Middle frontal gyrus (tissue), 1 donor: ENCODE measurements at regions not wholly inside any gene's neighbourhood (a gene's known extent, or its start where the extent isn't known, plus 50 kb on each side); places are given as distances from the start of the nearest gene placed in this dataset.

Experiments used
- DNase-seq: peaks from one replicate; pipeline ENCODE4 v3.0.0-alpha.2; 2015; ENCODE audit warnings: low spot score; ENCODE audit errors: extremely low spot score

DNA sequence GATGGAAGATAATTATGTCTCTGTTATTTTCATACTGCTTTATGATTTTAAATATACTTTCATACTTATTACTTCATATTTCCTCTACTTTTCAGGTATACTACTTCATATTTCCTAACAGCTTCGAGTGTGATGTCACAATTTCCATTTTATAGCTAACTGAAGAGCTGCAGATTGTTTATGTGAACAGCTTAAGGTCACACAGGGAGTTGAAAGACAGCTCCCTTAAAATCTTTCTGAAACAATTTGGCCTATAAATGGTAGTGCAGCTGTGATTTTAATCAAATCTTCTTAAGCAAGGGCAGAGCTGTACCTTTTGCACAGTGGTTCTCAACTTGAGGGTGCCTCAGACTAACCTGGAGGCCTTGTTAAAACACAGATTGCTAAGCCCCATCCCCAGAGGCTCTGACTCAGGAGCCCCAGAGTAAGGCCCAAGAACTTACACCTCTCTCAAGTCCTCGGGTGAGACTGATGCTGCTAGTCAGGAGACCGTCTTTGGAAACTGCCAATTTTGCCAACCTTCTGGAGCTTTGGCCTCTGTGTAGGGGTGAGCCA is 347.0 kb upstream of the HSF2 start:
- no peak for DNase-seq

DNA sequence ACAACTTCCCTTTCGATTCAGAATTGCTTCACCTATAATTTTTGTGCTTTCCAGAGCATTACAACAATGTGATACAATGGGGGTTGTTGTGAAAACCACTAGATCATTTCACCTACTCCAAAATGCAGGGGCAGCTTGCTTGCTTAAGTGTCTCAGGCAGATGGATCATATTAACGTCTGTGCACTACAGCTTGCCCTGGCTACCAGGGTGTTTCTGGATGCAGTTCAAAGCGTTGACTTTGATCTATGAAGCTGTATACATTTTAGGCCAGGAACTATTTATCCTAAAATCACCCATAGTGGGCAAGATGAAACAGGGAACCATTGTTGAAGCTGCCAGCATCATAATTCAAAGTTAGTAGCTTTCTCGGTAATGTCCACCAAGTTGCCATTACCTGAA is 339.5 kb upstream of the HSF2 start:
- no peak for DNase-seq

DNA sequence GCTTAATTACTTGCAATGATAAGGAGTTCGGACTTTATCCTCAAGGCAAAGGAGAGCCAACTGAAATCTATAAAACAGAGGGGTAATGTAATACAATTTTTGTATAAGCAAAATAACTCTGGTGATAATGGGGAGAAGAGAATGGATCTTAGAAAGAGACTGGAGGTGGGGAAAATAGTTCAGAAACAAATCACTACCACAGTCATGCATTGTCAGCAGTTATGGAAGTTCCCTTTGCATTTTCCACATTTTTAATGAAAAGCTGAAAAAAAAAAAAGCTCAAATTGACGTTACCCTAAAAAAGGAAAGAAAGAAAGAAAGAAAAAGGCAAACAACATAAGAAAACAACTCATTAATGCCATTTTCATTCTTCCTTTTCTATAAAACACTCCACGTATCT is 337.6 kb upstream of the HSF2 start:
- DNase-seq = no peak

DNA sequence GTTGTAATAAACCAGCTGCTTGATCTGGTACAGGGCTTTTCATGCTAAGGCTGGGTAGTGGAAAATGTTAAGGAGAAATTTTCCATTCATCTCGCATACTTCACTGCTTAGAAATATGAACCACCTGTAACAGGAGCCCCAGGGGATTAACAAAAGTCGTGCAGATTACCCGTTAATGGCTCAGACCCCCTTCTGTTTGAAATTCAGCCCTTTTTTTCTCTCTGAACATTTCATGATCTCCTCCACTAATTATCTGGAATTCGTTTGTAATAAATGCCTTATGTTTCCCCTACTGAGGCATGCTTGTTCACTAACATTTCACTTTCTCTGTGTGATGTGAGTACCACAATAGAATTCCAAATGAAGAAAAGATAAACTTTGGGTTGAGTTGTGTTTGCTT is 336.4 kb upstream of the HSF2 start:
- no peak for DNase-seq

DNA sequence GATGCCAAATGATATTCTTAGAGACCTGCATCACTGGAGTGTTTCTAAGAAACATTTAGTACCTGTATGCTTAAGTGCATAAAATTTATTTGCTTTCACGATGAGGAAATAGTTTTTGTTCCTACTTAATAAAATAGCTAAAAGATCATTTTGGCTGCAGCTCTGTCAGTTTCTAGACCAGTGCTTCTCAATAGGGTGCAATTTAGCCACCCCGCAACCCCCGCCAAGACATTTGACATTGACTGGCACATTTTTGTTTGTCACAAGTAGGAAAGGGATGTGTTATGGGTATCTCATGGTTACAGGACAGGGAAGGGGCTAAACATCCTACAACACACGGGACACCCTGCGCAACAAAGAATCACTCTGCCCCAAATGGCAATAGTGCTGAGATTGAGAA is 335.7 kb upstream of the HSF2 start:
- DNase-seq = no peak

DNA sequence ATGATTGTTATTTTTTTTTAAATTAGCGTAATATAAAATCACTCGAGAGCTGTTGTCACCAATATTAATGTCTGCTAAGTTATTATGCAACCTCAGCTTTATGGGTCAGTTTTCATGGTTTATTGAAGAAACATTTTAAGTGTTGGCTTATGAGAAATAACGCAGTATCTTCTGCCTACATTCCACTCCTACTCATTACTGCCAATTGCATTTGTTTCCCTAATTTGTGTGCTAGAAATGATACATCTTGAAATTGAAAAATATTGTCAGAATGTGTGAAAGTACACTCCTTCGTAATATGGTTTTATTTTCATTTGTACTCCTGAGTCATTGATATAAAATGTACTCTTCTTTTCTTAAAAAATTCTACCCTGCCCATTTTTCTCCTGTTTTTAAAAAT is 333.3 kb upstream of the HSF2 start:
- no peak for DNase-seq

DNA sequence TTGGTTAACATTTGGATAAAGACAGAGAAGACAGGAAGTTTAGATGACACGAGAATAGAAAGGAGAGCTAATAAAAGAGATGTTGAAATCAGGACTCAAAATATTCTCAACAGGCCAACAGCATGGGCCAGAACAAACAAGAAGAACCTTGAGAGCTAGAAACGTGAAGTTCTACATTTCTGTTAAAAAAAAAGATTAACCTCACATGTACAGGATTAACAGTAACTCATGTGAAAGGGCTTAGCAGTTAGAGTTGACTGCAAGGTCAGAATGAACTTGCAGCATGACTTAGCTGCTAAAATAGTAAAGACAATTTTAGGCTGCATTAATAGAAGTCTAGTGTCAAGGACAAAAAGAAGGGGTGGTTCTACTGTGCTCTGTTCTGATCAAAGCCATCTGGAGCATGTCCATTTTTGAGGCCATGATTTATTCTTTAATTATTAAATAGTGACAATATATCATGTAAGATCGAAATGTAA is 331.1 kb upstream of the HSF2 start:
- DNase-seq = no peak

DNA sequence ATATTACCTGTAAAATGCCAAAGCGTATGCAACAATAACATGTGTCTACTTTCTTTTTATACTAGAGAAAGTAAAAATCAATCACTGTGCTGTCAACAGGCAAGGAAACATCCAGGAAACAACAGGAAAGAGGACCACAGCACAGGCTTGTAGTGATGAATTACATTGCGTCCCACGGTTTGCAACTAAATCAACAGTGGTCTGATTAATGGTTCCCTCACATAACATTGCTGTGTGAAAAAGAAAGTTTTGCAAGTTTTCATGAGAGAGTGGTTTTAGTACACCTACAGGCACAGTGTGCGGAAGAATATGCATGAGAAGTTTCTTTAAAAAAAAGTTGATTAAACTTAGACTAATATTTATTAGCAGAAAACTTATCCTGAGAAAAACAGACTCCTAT is 329.5 kb upstream of the HSF2 start:
- no peak for DNase-seq

DNA sequence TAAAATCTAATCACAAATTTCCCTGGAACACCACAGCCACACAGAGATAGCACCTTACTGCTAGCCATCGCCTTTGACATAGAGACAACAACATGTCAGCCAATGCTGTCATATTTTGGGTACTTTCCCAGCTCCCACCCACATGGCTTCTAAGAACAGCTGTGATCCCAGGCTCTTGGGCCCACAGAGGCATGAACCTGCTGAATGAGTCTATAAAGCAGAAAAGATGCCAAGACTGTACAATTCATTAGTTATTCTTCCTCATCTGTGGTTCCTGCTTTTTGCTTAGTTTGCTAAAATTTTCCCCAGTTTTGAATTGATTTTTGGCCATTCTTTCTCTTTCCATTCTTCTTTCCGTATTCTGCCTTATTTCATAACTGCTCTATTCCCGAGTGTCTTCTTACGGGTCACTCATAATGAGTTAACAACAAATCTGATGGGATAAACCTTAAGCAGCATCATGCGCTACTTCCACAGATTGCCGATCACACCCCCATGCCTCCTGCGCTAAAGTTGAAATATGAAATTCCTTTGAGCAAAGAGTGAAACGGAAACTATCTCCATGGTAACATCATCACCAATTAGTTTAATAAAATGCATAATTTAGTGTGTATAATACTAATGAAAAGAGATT is 327.3 kb upstream of the HSF2 start:
- no peak for DNase-seq

DNA sequence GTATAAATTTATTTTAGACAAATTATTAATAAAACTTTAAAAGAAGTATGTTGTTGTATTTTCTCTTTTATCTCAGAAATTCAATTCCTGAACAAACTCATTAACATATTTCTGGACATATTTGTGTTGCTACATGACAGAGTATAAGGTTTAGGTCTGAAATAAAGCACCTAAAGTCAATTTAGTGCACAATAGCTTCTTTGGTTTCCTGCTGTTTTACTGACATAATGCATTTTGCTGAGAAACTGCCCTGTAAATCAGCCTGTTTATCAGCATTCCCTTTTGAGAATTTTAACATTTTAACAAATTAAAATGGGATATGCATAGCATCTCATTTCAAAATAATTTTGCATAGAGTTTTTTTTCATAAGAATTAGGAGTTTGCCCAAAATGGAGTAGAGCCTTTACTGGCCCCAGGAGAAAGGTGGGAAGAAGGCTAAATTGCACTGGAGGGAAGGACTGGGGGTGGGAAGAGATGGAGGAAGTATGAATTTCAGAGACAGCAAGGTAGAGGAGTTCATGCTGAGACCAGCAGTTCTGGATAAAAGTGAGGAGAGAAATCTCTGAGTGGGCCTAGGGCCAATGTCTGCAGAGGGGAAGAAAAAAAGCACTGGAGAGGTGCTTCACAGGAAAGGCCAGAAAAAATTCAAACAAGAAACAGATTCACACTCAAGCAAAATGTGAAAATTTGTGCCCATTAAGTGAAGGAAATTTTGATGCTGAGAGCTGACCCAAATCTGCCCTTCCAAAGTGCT is 324.2 kb upstream of the HSF2 start:
- DNase-seq = no peak

DNA sequence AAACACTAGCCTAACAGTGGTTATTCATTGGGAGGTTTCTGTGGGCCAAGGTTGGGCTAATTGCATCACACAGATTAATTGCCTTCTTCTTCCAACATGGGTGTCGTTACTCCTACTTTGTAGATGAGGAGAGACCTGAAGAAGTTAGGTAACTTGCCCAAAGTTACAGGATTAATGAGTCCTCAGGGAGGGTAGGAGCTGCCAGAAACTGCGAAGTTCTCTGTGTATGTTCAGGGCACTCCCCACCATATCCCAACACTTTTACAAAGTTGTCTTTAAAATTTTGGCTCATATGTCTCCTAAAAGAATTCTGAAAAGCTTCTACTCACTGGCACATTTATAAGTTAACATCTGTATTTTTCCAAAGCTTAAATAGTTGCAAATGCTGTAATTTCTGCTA is 323.5 kb upstream of the HSF2 start:
- no peak for DNase-seq

DNA sequence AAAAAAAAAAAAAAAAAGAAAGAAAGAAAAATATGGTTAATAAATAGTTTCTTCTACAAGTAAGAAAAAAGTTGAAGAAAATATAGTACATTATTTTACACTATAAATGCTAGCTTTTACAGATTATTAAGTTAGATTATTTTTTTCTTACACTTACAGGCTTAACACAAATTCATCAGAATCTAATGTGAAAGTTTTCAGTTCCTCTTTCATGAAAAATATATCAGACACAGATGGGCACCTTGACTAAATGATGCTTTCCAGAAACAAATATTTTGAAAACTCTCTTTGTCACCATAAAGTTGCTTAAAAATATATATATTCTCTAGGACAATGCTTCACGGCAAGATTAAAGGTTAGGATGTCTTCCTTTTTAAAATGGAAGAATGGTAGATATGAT is 321.8 kb upstream of the HSF2 start:
- no peak for DNase-seq

DNA sequence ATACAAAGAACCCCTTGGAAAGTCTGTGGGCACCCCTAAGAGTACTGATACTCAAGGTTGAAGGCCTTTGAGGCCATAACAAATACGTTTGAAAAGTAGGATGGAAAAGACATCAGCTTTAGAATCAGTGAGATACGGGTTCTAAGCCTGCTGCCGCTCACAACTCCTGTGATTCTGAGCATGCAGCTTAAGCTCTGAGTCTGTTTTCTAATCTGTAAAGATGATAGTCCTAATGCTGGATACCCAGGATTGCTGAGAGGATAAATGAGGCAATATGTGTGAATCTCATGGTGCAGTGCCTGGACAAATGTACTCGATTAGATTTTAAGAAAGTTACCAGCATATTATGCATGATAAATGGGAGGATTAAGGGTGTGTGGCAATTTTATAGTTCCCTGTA is 321.0 kb upstream of the HSF2 start:
- DNase-seq = no peak

DNA sequence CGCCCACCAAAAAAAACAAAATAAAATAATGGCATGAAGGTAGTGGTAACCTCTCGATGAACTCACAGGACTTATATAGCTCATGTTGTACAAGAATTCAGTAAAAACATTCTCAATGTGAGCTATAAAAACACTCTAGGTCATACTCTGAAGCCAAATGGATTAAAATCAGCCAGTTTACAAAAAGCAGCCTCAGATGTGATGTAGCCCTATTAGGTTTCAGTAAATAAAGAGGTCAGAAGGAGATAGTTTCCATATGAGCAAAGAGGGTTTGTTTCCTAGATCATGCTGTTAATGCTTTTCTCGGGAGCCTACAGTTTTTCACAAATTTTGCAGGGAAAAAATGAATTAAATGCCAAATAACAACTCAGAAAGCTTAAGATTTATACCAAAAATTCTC is 319.5 kb upstream of the HSF2 start:
- DNase-seq = no peak

DNA sequence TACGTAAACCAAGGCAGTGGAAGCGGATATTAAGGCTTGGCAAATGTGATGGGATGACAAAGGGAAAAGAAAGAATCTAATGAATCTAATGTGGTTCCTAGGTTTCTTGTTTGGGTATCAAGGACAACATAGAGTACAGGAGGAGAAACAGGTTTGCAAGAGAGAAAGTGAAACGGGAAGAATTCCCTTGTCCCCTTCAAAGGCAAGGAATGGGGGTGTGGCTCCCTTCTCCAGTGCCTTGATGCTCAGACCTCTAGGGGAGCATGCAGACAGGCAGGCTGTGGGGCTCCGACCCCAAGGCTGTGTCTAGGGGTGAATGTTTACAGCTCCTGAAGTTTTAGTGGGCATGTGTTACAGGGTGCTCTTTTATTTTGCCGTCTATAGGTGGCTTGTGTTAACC is 317.5 kb upstream of the HSF2 start:
- DNase-seq = no peak

DNA sequence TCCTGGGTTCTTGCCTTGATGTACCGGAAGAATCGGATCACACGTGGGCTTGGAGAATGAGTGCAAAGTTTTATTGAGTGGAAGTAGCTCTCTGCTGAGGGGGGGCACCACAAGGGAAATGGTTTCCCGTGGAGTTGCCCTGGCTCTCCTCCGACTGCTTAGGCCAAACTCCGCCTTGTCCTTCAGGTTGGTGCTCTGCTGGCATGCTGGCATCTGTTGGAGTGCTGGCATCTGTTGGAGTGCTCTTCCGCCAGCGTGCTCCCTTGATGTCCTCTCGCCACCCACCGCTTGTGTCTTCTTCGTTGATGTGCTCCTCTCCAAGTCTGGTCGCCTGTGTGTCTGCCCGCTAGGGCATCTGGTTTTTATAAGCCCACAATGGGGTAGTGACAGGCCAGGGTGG is 317.1 kb upstream of the HSF2 start:
- DNase-seq = no peak

DNA sequence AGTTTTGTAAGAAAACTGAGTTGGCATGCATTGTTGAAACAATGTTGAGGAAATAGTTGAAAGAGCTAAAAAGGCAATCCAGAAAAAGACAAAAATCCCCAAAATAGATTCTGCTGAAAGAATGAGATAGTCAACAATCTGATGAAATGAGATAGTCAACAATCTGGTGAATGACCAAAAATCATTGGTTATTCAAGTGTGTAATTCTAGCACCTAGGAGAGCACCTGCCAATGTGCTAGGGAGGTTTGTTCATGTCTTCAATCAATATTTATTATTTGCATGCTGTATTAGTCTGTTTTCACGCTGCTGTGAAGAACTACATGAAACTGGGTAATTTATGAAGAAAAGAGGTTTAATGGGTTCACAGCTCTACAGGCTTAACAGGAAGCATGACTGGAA is 307.1 kb upstream of the HSF2 start:
- DNase-seq = no peak

DNA sequence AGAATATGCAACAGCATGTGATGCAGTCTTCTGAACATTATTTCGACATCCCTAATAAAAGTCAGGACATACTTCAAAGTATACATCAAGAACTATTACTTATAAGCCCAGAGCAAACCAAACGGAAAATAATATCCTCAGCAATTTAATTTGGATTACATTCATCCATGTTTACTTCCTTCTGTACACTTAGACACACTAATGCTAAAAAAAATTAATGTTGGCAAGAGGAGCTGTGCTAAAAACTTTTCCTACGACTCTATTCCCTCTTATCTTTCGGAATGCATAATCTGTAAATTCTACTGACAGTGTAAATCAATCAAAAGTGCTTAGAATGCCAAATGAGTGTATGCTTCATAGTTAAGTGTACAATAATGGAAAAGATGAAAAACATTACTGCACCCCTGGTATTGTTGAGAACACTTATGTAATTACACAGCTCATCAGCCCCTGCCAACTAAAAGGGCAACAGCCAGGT is 301.2 kb upstream of the HSF2 start:
- DNase-seq = no peak

DNA sequence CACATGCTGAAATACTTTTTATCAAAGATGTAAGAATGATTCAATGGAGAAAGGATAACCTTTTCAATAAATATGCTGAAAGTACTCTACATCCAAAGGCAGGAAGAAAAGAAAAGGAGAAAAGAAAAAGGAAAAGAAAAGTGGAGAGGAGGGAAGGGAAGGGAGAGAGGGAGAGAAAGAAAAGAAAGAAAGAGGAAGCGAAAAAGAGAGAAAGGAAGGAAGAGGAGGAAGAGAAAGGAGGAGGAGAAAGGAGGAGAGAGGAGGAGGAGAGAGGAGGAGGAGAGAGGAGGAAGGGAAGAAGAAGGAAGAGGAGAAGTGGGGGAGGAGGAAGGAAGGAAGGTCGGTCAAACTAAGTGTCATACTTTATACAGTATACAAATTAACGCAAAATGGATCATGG is 297.4 kb upstream of the HSF2 start:
- DNase-seq = no peak

DNA sequence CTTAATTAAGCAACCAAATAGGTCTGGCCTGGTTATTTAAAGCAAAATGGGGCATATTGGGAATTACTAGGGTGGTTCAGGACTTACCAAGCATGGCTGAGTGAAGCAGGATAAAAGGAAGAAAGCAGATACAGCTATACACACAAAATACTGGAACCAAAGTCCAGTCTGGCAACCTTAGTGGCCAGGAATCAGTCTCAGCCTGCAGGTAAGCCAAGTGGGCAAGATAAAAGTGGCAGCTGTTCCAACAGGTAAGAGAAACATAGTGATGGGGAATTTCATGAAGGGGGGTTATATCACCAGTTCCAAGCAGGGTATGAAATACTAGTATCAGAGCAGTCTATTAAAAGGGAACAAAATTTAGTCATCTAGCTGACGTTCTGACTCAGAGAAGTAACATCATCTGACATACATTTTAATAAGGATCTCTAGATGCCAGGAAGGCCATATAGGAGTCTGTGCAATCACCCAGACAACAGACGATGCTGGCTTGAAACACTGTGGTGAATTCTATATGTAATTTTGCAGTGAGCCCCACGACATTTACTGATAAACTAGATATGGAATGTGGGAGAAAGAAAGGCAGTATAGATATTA is 292.1 kb upstream of the HSF2 start:
- no peak for DNase-seq

DNA sequence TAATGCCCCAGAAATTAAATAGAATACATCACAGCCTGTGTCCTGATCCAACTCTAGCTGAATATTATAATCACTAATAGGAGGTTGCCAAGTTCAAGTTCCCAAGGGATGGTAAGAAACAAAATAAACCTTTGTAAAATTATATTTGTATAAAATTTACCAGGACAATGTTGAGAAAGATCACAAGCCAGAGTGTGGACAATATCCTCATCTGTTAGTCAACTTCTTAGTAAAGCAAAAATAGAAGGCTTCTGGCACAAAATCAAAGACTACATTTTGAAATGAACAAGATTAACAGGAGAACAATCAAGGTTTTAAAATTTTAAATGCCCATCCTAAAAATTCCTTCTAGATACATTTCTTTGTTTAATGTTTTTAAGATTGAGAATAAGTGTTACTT is 290.4 kb upstream of the HSF2 start:
- no peak for DNase-seq

DNA sequence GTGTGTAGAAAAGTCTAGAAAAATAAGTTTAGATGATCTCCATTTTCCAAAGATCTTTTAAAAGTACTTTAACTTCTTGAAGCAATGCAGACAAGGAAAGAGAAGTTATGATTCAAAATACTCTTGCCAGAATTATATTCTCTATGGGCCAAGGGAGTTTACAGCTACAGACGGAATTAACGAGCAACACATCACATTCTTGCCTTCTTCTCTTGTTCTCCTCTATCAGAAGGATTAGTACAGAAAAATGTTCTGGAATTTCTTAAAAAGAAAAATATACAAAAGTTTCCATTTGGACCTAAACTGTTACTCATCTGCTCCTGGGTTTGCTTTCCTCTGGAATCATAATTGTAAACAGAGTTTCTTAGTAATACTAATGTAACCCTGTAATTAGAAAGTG is 284.7 kb upstream of the HSF2 start:
- no peak for DNase-seq
